ENCODE measurements at regions not wholly inside any gene's neighbourhood (a gene's known extent, or its start where the extent isn't known, plus 50 kb on each side); places are given as distances from the start of the nearest gene placed in this dataset.
"Not testable (repeated sequence)": the region's sequence is repeated elsewhere in the genome, so short reads cannot be mapped to it uniquely, and the experiment has no call there.

DNA sequence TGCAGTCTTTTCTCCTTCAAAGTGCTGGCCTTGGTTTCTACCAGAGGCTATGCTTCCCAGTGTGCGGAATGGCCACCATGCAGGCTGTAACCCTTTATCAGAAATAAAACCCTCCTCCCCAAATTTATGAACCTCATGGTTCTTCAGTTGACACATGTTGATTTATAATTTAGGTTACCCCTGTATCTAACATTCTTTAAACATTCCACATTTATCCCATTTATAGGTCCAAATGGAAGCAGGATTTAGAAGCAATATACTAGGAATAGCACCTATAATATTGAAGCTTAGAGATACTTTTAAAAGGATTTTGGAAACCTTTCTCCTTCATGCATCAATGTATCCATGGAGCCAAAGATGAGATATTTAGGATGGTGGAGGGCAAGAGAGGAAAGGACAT lies 438.8 kb upstream of the C16orf82 start:
- no peak for DNase-seq (ENCODE audit: low spot score)
- intact Hi-C loops (cut with DNase I), result no loop called here

DNA sequence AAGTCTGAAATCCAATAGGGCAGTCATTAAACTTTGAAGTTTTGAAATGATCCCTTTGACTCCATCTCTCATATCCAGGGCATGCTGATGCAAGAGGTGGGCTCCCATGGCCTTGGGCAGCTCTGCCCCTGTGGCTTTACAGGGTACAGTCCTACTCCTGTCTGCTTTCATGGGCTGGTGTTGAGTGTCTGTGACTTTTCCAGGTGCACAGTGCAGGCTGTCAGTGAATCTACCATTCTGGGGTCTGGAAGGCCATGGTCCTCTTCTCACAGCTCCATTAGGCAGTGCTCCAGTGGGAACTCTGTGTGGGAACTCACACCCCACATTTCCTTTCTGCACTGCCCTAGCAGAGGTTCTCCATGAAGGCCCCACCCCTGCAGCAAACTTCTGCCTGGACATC lies 435.4 kb upstream of the C16orf82 start:
- DNase-seq (ENCODE audit: low spot score); intact Hi-C loops (cut with DNase I): not testable (repeated sequence)

DNA sequence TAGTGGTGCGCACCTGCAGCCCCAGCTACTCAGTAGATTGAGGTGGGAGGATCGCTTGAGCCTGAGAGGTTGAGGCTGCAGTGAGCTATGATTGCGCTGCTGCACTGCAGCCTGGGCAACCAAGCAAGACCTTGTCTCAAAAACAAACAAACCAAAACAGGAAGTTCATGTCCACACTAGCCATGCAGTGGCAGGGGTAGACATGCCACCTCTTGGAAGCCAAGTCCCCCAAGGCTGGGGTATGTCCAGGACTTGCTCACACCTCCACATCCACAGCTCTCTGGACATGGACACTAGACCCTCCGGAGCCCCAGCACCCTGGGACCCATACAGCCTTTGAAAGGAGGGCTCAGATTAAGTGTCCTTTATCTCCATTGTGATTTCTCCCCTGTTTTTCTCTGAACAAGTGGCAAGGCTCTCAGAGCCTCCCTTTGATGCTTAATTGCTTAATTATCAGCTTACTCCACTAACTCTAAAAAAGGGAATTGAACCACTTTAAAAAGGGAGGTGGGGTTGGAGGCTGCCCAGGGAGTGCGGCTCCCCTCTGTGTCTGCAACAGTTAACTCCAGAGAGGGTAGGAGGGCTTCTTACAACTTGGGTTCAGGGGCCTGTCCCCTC lies 424.6 kb upstream of the C16orf82 start:
- DNase-seq (ENCODE audit: low spot score), result no peak
- intact Hi-C loops (cut with DNase I), result no loop called here

DNA sequence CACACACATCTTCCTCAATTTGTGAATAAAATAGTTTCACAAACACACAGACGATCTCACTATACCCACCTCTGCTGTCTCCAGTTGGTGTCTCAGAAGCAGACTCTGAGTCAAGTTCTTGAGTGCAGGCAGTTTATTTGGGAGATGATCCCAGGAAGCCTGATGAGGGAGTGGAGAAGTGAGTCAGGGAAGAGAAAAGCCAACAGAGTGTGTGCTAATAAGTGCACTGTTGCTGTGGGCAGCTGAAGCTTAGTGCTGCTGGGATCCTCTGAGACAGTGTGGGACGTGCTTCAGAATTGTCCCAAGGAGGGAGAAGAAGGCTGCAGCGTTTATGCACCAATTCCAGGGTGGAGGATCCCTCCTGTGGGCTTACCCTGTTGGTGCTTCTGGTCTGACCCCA lies 423.2 kb upstream of the C16orf82 start:
- no peak for DNase-seq (ENCODE audit: low spot score)

DNA sequence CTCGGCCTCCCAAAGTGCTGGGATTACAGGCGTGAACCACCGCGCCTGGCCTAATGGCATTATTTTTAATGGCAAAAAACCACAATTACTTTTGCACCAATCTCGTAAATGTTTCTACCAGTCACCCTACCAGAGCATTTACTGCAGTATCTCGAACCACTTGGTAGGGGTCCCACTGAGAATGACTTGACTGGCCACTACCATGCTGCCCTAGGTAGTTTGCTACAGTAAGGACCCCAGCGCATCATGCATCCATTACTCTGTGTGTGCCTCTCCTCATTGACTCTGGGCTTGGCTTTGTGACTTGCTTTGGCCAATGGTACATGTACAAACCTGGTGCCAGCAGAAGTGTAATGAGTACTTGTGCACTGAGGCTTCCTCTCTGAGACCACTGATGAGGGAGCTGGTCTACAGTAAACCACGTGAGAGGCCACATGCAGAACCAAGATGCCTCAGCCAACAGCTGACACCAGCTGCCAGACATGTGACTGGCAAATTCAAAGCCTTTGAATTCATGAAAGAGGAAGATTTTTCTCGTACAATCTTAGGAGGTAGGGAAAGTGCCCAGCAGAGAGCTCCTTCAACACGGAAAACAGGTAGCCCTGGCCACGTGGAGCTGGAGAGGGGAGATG lies 421.7 kb upstream of the C16orf82 start:
- intact Hi-C loops (cut with DNase I), result no loop called here
- DNase-seq (ENCODE audit: low spot score), result no peak

More for the DNA sequence above, 423.2 kb upstream of the C16orf82 start:
- intact Hi-C loops (cut with DNase I), result no loop called here

DNA sequence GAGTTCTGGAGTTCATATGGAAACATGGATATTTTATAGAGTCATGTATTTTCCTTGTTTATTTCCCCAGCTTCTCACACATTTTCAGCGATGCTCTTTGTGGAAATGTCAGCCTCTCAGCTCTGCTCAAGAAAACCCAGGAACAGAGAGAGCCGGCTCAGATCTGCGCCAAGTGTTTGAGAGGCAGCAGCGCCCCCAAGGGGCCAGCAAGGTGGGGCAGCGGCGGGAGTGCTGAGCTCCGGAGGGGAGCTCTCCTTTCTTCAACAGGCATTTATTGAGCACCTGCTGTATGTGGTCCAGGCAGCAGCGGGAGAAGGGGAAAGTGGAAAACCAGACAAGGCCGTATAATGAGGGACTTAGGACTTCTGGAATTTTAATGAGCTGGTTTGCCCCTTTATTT lies 421.1 kb upstream of the C16orf82 start:
- intact Hi-C loops (cut with DNase I), result no loop called here
- DNase-seq (ENCODE audit: low spot score), result no peak

DNA sequence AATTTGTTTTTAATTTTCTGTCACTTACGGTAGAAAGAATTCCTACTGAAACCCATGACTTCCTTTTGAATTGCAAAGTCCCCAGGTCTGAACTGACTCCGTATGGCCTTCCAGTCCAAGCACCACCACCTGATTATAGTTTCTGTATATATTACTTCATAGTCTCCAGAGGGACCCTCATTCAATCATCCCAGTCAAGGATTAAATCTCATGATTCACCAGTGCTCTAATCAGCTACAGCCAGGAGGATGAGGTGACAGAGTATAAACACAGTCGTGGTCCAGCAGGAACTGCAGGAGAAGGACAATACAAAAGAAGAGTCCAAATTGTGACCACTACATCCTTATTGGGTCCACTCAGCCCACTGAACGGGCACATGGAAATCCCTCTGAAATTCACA lies 418.9 kb upstream of the C16orf82 start:
- intact Hi-C loops (cut with DNase I), result no loop called here
- no peak for DNase-seq (ENCODE audit: low spot score)

DNA sequence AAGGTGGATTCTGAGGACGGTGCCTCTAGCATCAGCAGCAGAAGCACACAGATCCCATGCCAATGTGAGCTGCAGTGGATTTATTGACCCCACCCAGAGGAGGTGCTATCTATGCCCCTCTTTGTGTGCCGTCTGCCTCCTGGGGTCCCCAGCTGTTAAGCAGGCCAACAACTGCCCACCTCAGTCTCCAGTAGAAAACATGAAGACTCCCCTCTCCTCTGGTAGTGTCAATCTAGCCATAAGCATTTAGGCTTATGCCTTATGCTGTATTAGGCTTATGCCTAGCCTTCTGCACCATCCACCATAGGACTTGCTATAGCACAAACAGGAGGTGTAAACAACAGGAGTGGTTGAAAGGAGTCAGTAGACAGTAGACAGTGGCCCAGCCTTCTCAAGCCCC lies 417.9 kb upstream of the C16orf82 start:
- intact Hi-C loops (cut with DNase I), result no loop called here
- DNase-seq (ENCODE audit: low spot score), result no peak

DNA sequence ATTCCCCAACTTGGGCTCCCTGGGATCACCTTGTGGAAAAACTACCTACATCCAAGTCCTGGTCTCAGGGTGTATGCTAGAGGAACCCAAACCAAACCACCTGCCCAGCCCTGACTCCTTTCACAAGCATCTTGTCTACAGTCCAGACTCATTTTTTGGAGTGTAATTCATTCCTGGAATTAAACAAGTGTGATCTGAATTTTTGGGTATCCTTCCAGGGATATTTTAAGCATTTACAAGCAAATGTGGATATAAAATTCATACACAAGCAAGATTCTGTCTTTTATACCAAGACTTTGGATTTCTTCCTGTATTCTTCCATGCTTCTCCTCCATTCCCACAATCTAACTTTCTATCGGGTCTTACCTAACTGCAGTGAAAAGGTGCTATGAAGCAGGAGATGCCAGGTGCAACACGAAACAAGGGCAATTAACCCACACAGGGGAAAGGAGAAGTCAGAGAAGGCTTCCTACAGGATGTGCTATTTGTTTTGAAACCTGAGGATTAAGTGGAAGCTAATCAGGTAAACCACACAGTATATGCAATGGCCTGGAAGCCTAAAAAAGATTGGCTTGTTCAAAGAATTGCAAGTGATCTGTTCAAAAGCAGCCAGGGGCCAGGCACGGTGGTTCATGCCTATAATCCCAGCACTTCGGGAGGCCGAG lies 417.2 kb upstream of the C16orf82 start:
- DNase-seq (ENCODE audit: low spot score), result no peak
- intact Hi-C loops (cut with DNase I), result no loop called here

DNA sequence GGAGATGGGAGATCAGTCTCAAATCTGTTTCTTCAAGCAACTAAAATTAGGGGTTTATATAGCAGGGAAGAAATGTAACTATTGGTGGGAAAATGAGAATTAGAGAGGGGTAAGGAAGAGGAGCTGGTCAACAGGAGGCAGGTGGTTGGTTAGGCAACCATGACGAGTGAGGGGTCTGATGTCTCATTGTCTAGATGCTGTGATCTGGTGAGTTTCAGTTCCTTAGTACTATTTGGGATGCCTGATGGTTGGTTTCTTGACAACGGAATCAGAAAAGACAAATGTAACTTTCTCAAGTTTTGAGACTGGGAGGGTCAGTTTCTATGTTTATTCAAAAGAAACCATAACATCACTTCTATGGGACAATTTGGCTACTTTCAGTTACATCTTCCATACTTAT lies 415.3 kb upstream of the C16orf82 start:
- intact Hi-C loops (cut with DNase I), result no loop called here
- DNase-seq (ENCODE audit: low spot score), result no peak

DNA sequence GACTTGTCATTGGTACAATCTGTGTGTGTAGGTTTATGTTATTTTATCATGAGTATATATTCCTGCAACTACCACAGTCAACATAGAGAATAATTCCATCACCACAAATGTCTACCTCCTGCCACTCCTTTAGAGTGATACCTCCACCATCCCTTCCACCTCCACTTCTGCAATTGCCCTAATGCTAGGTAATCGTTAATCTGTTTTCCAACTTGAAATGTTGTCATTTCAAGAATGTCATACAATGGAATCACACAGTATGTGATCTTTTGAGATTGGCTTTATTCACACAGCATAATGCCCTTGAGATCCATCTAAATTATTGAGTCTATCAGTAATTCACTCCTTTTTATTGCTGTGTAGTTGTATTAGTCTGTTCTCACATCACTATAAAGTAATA lies 414.8 kb upstream of the C16orf82 start:
- intact Hi-C loops (cut with DNase I), result no loop called here
- no peak for DNase-seq (ENCODE audit: low spot score)

DNA sequence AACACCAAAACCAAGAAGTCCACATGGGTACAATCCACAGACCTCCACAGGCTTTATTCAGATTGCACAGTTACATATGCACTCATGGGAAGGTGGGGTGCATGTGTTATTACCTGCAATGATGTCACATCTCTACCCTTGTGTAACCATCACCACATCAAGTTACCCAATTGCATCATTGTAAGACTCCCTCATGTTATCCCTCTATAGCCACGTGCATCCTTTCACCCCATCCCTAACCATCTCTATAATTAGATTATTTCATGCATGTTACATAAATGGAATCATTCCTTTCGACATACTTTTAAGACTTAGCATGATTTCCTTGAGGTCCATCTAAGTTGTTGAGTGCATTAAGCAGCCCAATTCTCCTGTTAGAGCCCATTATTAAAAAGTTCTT lies 408.2 kb upstream of the C16orf82 start:
- intact Hi-C loops (cut with DNase I), result no loop called here
- no peak for DNase-seq (ENCODE audit: low spot score)

DNA sequence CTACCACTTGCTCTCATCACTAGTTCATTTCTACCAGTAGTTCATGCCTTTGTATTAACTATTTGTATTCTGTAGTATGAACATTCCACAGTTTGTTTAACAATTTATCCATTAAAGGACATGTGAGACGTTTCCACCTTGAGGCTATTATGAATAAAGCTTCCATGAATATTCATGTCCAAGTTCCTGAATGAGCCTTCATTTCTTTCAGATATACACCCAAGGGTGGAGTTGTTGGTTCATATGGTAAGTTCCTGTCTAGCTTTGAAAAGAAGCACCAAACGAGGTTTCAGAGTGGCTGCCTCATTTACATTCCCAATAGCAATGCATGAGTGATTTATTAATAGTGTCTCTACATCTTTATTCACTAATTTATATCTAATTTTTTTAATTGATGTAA lies 407.8 kb upstream of the C16orf82 start:
- intact Hi-C loops (cut with DNase I), result no loop called here
- no peak for DNase-seq (ENCODE audit: low spot score)

DNA sequence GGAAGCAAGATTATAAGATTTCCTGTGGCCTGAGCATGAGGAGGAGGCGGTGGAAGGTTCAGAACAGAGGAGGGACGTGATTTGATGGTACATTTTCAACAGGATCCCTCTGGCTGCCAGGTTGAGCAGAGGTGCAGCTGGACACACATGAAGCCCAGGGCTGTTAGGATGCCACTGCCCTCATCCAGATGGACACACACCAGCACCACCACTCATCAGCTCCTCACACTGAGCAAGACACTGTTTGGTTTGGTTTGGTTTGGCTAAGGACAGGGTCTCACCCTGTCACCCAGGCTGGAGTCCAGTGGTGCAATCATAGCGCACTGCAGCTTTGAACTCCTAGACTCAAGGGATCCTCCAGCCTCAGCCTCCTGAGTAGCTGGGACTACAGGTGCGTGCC lies 402.6 kb upstream of the C16orf82 start:
- intact Hi-C loops (cut with DNase I), result no loop called here
- no peak for DNase-seq (ENCODE audit: low spot score)

DNA sequence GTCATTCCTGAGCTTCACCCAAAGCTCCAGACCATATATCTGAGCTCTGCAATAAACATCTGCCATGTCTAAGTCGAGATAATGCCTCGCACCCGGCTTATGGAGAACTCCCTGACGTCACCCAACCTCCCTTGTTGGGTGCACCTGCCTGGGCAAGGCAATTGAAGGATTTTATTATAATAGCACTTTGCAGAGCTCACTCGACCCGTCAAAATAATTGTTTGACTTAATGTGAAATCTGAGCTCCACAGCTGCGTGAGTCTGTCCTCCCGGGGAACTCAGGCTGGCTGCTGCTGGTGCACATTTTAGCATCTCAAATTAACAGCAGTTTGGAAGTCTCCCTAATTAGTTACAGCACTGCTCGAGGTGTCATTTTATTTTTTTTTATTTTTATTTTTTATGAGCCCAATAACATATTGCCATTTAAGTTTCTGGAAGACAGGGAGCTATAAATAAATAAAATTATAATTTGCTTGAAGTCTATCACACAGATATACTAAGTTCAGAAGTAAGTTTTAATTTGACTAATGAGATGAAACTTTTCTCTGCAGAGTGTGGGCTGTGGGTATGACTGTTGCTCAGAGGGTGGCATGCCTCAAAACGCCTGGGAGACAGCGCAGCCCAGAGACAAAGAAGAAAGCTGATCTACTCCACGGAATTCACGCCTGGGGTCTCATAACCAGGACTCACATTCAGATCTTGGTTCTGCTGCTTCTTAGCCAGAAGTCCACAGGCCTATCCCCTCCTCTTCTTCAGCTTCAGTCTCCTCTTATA lies 401.4 kb upstream of the C16orf82 start:
- DNase-seq (ENCODE audit: low spot score), result no peak
- intact Hi-C loops (cut with DNase I), result no loop called here

DNA sequence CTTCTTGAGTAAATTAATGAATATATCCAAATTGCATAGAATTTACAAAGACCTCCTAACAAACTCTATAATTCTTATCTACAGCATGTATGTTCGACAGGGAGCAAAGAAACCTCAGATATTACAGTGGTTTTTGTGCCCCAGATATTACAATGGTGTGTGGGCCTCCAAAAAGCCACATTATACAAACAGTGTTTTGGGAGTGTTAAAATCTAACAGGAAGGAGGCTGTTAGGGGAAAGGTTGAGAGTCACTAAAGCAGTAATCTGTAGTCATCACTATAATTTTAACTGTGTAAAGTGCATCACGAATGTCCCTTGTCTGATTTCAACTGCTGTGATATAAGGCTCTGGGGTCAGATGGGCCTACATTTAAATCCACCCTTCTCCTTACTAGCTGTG lies 400.2 kb upstream of the C16orf82 start:
- intact Hi-C loops (cut with DNase I), result no loop called here

DNA sequence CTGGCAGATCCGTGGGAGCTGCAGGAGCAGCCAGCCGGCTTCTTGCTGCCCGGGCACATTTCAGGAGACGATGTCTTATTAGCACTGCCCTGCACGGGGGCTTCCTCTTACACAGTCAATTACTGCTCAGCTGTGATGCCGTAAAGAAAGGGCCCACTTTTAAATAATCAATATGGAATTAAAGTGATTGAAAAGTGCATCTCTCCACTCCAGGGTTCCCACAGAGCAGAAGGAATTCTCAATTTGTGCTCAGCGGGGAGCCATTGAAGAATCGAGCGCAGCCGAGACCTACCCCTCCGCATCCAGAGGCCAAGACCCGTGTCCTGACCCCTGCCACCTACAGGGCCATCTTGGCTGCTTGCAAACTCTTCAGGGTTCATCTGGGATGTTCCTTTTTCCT lies 399.4 kb upstream of the C16orf82 start:
- DNase-seq (ENCODE audit: low spot score), result no peak
- intact Hi-C loops (cut with DNase I), result no loop called here

More for the DNA sequence above, 400.2 kb upstream of the C16orf82 start:
- no peak for DNase-seq (ENCODE audit: low spot score)

DNA sequence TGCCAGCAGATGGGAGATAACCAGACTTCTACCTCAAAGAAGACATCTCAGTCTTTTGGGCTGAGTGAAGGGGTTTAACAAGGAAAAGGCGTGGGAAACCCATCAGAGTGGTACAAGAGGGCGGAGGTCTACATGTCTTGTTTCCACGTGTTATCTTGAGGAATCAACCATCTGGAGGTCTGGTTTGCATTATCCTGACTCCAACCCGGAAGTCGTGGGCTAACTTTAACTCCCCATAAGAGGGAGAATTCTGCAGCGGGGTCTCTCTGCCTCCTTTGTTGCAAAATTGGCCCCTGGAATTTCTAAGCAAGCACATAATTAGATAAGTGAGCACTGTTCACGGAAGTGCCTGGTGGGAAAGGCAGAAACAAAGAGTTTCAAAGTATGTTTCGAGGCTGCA lies 398.7 kb upstream of the C16orf82 start:
- intact Hi-C loops (cut with DNase I), result no loop called here
- no peak for DNase-seq (ENCODE audit: low spot score)

DNA sequence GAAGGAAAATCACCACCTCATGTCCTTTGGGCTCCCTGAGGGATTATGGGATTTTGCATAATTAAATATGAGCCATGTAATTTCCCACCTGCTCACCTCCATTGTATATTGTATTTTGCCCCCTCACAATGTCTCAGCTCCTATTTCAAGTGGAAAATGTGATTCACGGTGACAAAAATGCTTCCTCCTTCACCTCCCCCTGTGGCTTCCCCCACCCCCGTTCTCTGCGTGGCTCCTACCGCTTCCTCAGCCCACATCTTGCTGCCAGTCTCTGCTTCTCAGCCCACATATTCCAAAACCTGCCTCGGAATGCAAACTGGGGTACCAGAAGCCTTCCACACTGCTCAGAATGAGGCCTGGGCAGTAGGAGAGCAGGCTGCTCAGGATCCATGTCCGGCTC lies 394.5 kb upstream of the C16orf82 start:
- intact Hi-C loops (cut with DNase I), result no loop called here
- DNase-seq (ENCODE audit: low spot score), result no peak

DNA sequence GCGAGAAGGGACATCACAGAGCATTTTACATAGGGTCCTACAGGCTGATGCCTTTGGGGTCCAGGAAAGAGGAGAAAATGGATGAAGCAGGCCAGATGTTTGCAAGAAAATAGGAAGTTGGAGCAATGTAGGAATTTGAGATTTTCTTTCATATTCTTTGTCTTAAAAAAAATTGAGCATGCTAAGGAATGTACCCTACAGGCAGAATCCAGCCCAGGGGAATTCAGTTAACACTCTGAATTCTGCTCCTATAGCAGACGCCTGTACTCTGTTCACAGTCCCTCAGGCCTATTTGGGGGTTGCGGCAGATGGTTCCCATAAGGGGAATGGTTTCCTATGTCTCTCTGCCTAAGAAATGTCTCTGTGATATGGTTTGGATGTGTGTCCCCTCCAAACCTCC lies 393.7 kb upstream of the C16orf82 start:
- no peak for DNase-seq (ENCODE audit: low spot score)
- intact Hi-C loops (cut with DNase I), result no loop called here

DNA sequence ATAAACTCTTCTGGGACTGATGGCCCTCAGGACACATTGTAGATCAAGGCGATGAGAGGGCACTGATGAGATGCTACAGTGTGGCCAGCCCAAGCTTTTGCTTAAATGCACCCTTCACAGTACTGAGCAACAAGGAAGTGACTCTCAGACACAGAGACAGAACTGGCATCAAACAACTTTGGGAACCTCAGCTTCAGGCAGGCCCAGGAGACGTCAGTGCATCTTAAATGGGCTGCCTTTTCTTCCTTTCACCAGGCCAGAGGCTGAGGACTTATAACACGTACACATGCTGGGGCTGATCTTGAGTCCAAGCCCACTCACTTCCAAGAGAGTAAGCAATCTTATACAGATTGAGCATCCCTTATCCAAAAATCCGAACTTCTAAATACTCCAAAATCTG lies 386.1 kb upstream of the C16orf82 start:
- intact Hi-C loops (cut with DNase I), result no loop called here
- DNase-seq (ENCODE audit: low spot score), result no peak
